HFFc6 (cell line): ENCODE measurements at regions not wholly inside any gene's neighbourhood (a gene's known extent, or its start where the extent isn't known, plus 50 kb on each side); places are given as distances from the start of the nearest gene placed in this dataset.

Source experiments
- DNase-seq: peaks from one replicate; pipeline ENCODE4 v3.0.0-alpha.2; 2018
- H3K27ac Mint-ChIP-seq: 2 replicates; pipeline ENCODE4 v1.8.0; 2020; ENCODE audit warnings: mild to moderate bottlenecking, mixed read lengths
- H3K27me3 Mint-ChIP-seq: 2 replicates; pipeline ENCODE4 v1.8.0; 2021; ENCODE audit warnings: mild to moderate bottlenecking, moderate library complexity, mixed read lengths; ENCODE audit not compliant: insufficient read depth
- H3K36me3 Mint-ChIP-seq: 2 replicates; pipeline ENCODE4 v1.8.0; 2021; ENCODE audit warnings: low read depth, mixed read lengths
- H3K4me1 Mint-ChIP-seq: 2 replicates; pipeline ENCODE4 v1.8.0; 2020; ENCODE audit warnings: low read depth, mixed read lengths
- H3K4me3 Mint-ChIP-seq: 2 replicates; pipeline ENCODE4 v1.8.0; 2020; ENCODE audit warnings: mild to moderate bottlenecking, moderate library complexity, mixed read lengths
- H3K9me3 Mint-ChIP-seq: 2 replicates; pipeline ENCODE4 v1.8.0; 2020; ENCODE audit warnings: mild to moderate bottlenecking, mixed read lengths
- TF ChIP-seq, protein P1 (sequence below): fragments of 200-600 bp; sonication (generic); IDR thresholded peaks from 2 replicates; pipeline ENCODE4 v1.5.0; 2021; ENCODE audit warnings: antibody characterized with exemption, mild to moderate bottlenecking

DNA sequence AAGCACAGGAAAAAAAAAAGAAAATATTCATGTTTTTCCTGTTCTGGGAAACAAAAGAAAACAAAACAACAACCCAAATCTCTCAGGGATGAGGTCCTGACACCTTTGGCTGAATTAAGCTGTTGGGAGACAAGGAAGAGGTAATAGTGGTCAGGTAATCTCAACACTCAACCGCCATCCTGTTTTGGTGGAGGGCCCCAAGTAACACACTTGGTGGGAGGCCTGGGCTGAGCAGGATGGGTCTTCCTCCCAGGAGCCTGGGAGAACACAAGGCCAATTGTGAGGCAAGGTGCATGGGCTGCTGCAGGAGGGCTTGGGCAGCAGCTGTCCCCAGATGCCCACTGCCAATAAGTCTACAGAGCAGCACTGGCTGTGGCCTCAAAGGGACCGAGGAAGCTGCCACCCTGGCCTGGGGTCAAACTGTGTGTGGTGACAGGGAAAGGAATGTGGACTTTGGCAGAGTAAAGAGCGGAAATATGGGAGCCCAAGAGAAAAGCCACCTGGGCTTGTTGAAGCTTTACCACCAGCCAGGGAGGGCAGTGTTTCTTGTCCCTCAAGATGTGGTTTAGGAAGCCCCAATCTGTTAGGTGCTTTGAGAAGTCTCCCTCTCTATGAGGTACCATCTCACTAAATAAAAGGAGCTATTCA, 93.5 kb upstream of the SLC25A13 start:
- no peak overlapping the region for H3K4me3 Mint-ChIP-seq

DNA sequence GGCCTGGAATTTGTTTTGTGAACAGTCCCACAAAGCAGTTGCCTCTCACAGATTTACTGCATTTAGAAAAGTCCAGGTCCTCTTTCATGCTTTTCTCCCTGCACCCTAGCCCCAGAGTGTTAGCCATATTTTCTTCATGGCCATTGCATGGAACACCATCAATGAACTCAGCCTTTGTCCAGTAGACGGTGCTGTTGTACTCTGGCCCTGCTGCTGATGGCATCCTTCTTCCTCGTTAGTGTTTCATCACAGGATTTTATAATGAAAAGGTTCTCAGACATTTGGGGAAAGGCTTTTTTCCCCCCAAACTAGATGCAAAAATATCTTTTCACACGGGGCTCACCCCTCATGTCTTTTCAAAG, 93.0 kb upstream of the SLC25A13 start:
- no peaks in the 10 kb centered on the region; the same call in 1 of the 2 replicates for H3K27me3 Mint-ChIP-seq

More for the DNA sequence above, 93.5 kb upstream of the SLC25A13 start:
- H3K27ac Mint-ChIP-seq, result no peak overlapping the region
- TF ChIP-seq, protein P1, sequence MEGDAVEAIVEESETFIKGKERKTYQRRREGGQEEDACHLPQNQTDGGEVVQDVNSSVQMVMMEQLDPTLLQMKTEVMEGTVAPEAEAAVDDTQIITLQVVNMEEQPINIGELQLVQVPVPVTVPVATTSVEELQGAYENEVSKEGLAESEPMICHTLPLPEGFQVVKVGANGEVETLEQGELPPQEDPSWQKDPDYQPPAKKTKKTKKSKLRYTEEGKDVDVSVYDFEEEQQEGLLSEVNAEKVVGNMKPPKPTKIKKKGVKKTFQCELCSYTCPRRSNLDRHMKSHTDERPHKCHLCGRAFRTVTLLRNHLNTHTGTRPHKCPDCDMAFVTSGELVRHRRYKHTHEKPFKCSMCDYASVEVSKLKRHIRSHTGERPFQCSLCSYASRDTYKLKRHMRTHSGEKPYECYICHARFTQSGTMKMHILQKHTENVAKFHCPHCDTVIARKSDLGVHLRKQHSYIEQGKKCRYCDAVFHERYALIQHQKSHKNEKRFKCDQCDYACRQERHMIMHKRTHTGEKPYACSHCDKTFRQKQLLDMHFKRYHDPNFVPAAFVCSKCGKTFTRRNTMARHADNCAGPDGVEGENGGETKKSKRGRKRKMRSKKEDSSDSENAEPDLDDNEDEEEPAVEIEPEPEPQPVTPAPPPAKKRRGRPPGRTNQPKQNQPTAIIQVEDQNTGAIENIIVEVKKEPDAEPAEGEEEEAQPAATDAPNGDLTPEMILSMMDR, result peak; percentile 24; the same call in 1 of the 2 replicates
- no peaks in the 10 kb centered on the region for H3K9me3 Mint-ChIP-seq
- H3K27me3 Mint-ChIP-seq, result no peaks in the 10 kb centered on the region; the same call in 1 of the 2 replicates
- no peak for DNase-seq
- no peaks in the 10 kb centered on the region for H3K36me3 Mint-ChIP-seq
- no peaks in the 10 kb centered on the region; the same call in 1 of the 2 replicates for H3K4me1 Mint-ChIP-seq

DNA sequence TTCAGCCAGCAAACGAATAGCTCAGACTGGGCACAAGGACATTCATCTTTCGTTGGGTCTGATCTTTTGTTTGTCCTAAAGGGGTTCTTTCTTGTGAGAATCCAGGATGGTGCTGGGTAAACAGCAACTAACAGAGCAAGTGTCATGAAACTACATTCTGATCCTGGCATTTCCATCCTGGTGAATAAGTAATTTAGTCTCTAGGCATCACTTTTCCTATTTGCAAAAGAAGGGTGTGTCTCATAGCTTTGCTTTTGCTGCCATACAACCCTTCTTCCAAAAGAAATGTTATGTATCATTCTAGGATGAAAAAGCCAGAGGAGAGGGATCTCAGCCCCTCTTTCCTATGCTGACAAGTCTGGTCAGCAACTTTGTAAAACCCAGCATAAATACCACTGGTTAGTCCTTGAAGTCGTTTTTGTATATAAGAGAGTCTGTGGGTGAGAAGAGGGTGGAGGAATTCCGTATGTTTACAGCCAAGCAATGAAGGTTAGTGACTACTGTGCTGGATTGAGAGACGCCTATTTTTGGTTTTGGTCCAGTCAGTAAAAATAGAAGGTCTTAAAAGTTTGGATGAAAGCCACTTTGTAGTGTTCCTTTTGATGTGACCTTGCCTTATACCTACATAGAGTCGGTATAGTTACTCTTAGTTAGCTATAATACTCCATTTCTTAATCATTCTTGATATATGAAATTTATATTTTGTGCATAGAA, 88.4 kb upstream of the SLC25A13 start:
- no peak overlapping the region for H3K27ac Mint-ChIP-seq
- peaks cover 15% of the 10 kb centered on the region for H3K4me1 Mint-ChIP-seq
- no peaks in the 10 kb centered on the region for H3K36me3 Mint-ChIP-seq
- no peak for DNase-seq
- no peaks in the 10 kb centered on the region; the same call in 1 of the 2 replicates for H3K27me3 Mint-ChIP-seq
- H3K4me3 Mint-ChIP-seq, result no peak overlapping the region
- no peaks in the 10 kb centered on the region for H3K9me3 Mint-ChIP-seq
- TF ChIP-seq, protein P1, result no peak

More for the DNA sequence above, 93.0 kb upstream of the SLC25A13 start:
- no peaks in the 10 kb centered on the region for H3K36me3 Mint-ChIP-seq
- H3K4me3 Mint-ChIP-seq, result no peak overlapping the region
- TF ChIP-seq, protein P1, result peak; percentile 79
- H3K9me3 Mint-ChIP-seq, result no peaks in the 10 kb centered on the region
- DNase-seq, result peak; percentile 14
- H3K4me1 Mint-ChIP-seq, result no peaks in the 10 kb centered on the region; the same call in 1 of the 2 replicates
- no peak overlapping the region for H3K27ac Mint-ChIP-seq

DNA sequence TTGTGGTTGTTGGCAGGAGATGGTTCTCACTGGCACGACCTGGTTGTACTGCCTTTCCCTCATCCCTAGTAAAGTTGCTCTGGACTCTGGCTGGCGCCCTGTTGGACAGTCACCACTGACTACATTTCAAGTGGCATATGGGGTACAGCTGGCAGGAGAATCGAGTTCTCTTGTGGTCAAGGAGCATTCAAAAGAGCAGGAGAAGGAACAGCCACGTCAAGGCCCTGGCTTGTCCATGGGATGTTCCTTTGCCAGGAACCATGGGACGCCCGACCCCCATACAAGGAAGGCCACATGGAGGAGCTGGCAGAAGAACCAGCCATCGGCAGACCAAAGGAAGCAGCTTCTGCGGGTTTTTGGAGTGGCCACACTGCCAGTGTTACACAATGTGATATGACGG, 87.0 kb upstream of the SLC25A13 start:
- Mint-ChIP-seq H3K4me1 (peaks cover 15% of the 10 kb centered on the region), H3K36me3 (no peaks in the 10 kb centered on the region)
- DNase-seq, result no peak

DNA sequence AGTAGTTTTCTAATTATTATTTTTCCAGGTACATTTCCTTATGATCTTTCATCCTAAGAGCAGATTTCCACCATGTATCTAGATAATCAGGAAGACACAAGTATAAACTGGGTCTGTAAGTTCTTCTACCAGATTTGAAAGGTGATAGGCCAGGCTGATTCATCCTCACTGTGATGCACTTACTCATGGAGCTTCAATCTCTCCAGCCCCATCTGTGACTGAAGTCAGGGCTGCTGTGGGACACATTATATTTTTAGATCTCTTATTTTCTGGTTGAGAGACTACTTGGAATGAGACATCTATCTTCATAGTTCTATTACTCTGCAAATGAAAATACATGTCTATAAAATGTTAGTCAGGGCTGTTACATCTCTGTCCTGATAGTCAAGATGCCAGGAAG, 85.5 kb upstream of the SLC25A13 start:
- no peaks in the 10 kb centered on the region for H3K27me3 Mint-ChIP-seq
- no peaks in the 10 kb centered on the region for H3K36me3 Mint-ChIP-seq
- TF ChIP-seq, protein P1, result no peak
- peak overlapping the region; percentile 62 for H3K27ac Mint-ChIP-seq
- H3K4me3 Mint-ChIP-seq, result peak overlapping the region; percentile 57; the same call in 1 of the 2 replicates
- peak; percentile 66 for DNase-seq
- peaks cover 15% of the 10 kb centered on the region for H3K4me1 Mint-ChIP-seq
- no peaks in the 10 kb centered on the region for H3K9me3 Mint-ChIP-seq

More for the DNA sequence above, 87.0 kb upstream of the SLC25A13 start:
- TF ChIP-seq, protein P1, result no peak
- H3K27me3 Mint-ChIP-seq, result no peaks in the 10 kb centered on the region; the same call in 1 of the 2 replicates
- H3K9me3 Mint-ChIP-seq, result no peaks in the 10 kb centered on the region
- no peak overlapping the region for H3K4me3 Mint-ChIP-seq
- no peak overlapping the region for H3K27ac Mint-ChIP-seq
